H9 (cell line): ENCODE measurements at regions not wholly inside any gene's neighbourhood (a gene's known extent, or its start where the extent isn't known, plus 50 kb on each side); places are given as distances from the start of the nearest gene placed in this dataset.

Experiments used
- DNase-seq: peaks from one replicate; pipeline ENCODE4 v3.0.0-alpha.2; 2017
- H2AFZ ChIP-seq: one replicate; pipeline ENCODE4 v1.6.1; 2013; ENCODE audit warnings: mild to moderate bottlenecking, low read length, control low read depth, moderate library complexity
- H2AK5ac ChIP-seq: 2 replicates; pipeline ENCODE4 v1.6.1; 2013; ENCODE audit warnings: low read length, control low read depth, mixed read lengths; ENCODE audit not compliant: insufficient read length
- H2BK120ac ChIP-seq: one replicate; pipeline ENCODE4 v1.6.1; 2013; ENCODE audit warnings: low read depth, mild to moderate bottlenecking, low read length, control low read depth, inconsistent platforms; ENCODE audit not compliant: poor library complexity, severe bottlenecking
- H2BK12ac ChIP-seq: 2 replicates; pipeline ENCODE4 v1.6.1; 2013; ENCODE audit warnings: low read length, control low read depth, mixed read lengths, low read depth; ENCODE audit not compliant: insufficient read length
- H2BK15ac ChIP-seq: 2 replicates; pipeline ENCODE4 v1.6.1; 2013; ENCODE audit warnings: low read depth, low read length, control low read depth
- H2BK20ac ChIP-seq: one replicate; pipeline ENCODE4 v1.6.1; 2013; ENCODE audit warnings: low read depth, mild to moderate bottlenecking, low read length, control low read depth, inconsistent platforms; ENCODE audit not compliant: poor library complexity, severe bottlenecking
- H2BK5ac ChIP-seq: 2 replicates; pipeline ENCODE4 v1.6.1; 2013; ENCODE audit warnings: low read length, control low read depth, mixed read lengths; ENCODE audit not compliant: insufficient read length
- H3K14ac ChIP-seq: 2 replicates; pipeline ENCODE4 v1.6.1; 2013; ENCODE audit warnings: low read length, control low read depth; ENCODE audit not compliant: insufficient read depth
- H3K18ac ChIP-seq: 2 replicates; pipeline ENCODE4 v1.6.1; 2013; ENCODE audit warnings: low read depth, mild to moderate bottlenecking, mixed read lengths, low read length, control low read depth; ENCODE audit not compliant: insufficient read length
- H3K23ac ChIP-seq: 2 replicates; pipeline ENCODE4 v1.6.1; 2013; ENCODE audit warnings: low read length, control low read depth, mixed read lengths, low read depth; ENCODE audit not compliant: insufficient read length
- H3K23me2 ChIP-seq: 2 replicates; pipeline ENCODE4 v1.6.1; 2013; ENCODE audit warnings: low read depth, mild to moderate bottlenecking, mixed read lengths, low read length, control low read depth; ENCODE audit not compliant: insufficient read length, poor library complexity, severe bottlenecking
- H3K27ac ChIP-seq: 2 replicates; pipeline ENCODE4 v1.5.1; 2013; ENCODE audit warnings: low read length, control low read depth, mixed read lengths, low read depth; ENCODE audit not compliant: insufficient read length
- H3K27me3 ChIP-seq: 2 replicates; pipeline ENCODE4 v1.6.1; 2013; ENCODE audit warnings: low read length, control low read depth, inconsistent platforms; ENCODE audit not compliant: insufficient read depth
- H3K4ac ChIP-seq: 2 replicates; pipeline ENCODE4 v1.6.1; 2013; ENCODE audit warnings: low read depth, mild to moderate bottlenecking, control low read depth, inconsistent platforms, low read length, moderate library complexity
- H3K4me1 ChIP-seq: 2 replicates; pipeline ENCODE4 v1.6.1; 2013; ENCODE audit warnings: low read length, control low read depth, inconsistent platforms; ENCODE audit not compliant: insufficient read depth
- H3K4me2 ChIP-seq: 2 replicates; pipeline ENCODE4 v1.6.1; 2013; ENCODE audit warnings: low read length, control low read depth, mixed read lengths; ENCODE audit not compliant: insufficient read length, insufficient read depth
- H3K56ac ChIP-seq: 2 replicates; pipeline ENCODE4 v1.6.1; 2013; ENCODE audit warnings: low read depth, mild to moderate bottlenecking, mixed read lengths, low read length, control low read depth; ENCODE audit not compliant: insufficient read length
- H3K79me1 ChIP-seq: 2 replicates; pipeline ENCODE4 v1.6.1; 2013; ENCODE audit warnings: low read depth, mild to moderate bottlenecking, moderate library complexity, low read length, control low read depth, inconsistent platforms; ENCODE audit not compliant: insufficient read depth, poor library complexity, severe bottlenecking
- H3K79me2 ChIP-seq: 2 replicates; pipeline ENCODE4 v1.6.1; 2013; ENCODE audit warnings: low read length, control low read depth, inconsistent platforms; ENCODE audit not compliant: insufficient read depth
- H3K9ac ChIP-seq: 2 replicates; pipeline ENCODE4 v1.6.1; 2013; ENCODE audit warnings: low read length, control low read depth, mixed read lengths; ENCODE audit not compliant: insufficient read length; ENCODE audit errors: extremely low read depth
- H3K9me3 ChIP-seq: one replicate; pipeline ENCODE4 v1.6.1; 2013; ENCODE audit warnings: low read depth, low read length, inconsistent platforms; ENCODE audit not compliant: control insufficient read depth
- H3T11ph ChIP-seq: one replicate; pipeline ENCODE4 v1.6.1; 2013; ENCODE audit warnings: mild to moderate bottlenecking, low read length, control low read depth, inconsistent platforms
- H4K20me1 ChIP-seq: one replicate; pipeline ENCODE4 v1.6.1; 2013; ENCODE audit not compliant: control insufficient read depth, insufficient read length, insufficient read depth
- H4K5ac ChIP-seq: 2 replicates; pipeline ENCODE4 v1.6.1; 2013; ENCODE audit warnings: low read depth, mild to moderate bottlenecking, mixed read lengths, low read length, control low read depth; ENCODE audit not compliant: insufficient read length
- H4K8ac ChIP-seq: replicated peaks from 2 replicates; pipeline ENCODE4 v1.6.1; 2013; ENCODE audit warnings: low read length, control low read depth, mixed read lengths, low read depth; ENCODE audit not compliant: insufficient read length
- H4K91ac ChIP-seq: 2 replicates; pipeline ENCODE4 v1.6.1; 2013; ENCODE audit warnings: low read depth, mild to moderate bottlenecking, moderate library complexity, mixed read lengths, low read length, control low read depth; ENCODE audit not compliant: insufficient read length
- H3K27ac Mint-ChIP-seq, 3 experiments: 2 replicates in 2 of 3; 3 replicates in 1 of 3; pipeline ENCODE4 v1.8.0; 2020 to 2021; ENCODE audit warnings: mixed read lengths in 3 of 3, mild to moderate bottlenecking in 1 of 3, moderate library complexity in 1 of 3
- H3K27me3 Mint-ChIP-seq: 2 replicates; pipeline ENCODE4 v1.8.0; 2021; ENCODE audit warnings: low read depth, mild to moderate bottlenecking, moderate library complexity, mixed read lengths
- H3K36me3 Mint-ChIP-seq, 3 experiments: 2 replicates in 2 of 3; 3 replicates in 1 of 3; pipeline ENCODE4 v1.8.0; 2020 to 2021; ENCODE audit warnings: low read depth in 3 of 3, mixed read lengths in 3 of 3; ENCODE audit not compliant: insufficient read depth in 1 of 3
- H3K4me1 Mint-ChIP-seq, 2 experiments: 2 replicates each; pipeline ENCODE4 v1.8.0; 2020; ENCODE audit warnings: mixed read lengths in 2 of 2
- H3K4me3 Mint-ChIP-seq, 2 experiments: 2 replicates in 1 of 2; 3 replicates in 1 of 2; pipeline ENCODE4 v1.8.0; 2020 to 2021; ENCODE audit warnings: mild to moderate bottlenecking in 2 of 2, mixed read lengths in 2 of 2, moderate library complexity in 1 of 2
- H3K9me3 Mint-ChIP-seq, 2 experiments: 2 replicates in 1 of 2; 3 replicates in 1 of 2; pipeline ENCODE4 v1.8.0; 2020; ENCODE audit warnings: mild to moderate bottlenecking in 2 of 2, mixed read lengths in 2 of 2, moderate library complexity in 1 of 2
- CTCF ChIP-seq: fragments of 200-600 bp; sonication (generic); conservative IDR thresholded peaks from 3 replicates; pipeline ENCODE4 v1.8.0; 2021; ENCODE audit warnings: antibody characterized with exemption, mild to moderate bottlenecking
- WGBS: extraction: QIAGEN DNeasy Blood & Tissue Kit; methylation state at CpG from one replicate; pipeline ENCODE4 v1.1.7; 2013; ENCODE audit warnings: missing lambda C conversion rate, low lambda C conversion rate, mixed read lengths; ENCODE audit not compliant: insufficient read length; ENCODE audit errors: extremely low coverage; 5-methylcytosine and 5-hydroxymethylcytosine counted together

GRCh38 chr14:34373191-34373590 is 88.8 kb downstream of the SPTSSA start:
- Histone ChIP-seq H3K56ac (no peak overlapping the region), H3K79me1 (no peaks in the 10 kb centered on the region), H3K27ac (no peak overlapping the region), H3K9me3 (no peaks in the 10 kb centered on the region), H3K23me2 (no peaks in the 10 kb centered on the region), H3K18ac (no peak overlapping the region), H4K5ac (no peak overlapping the region), H2BK120ac (no peak overlapping the region), H3K27me3 (no peaks in the 10 kb centered on the region), H3K23ac (no peak overlapping the region), H2BK15ac (no peak overlapping the region), H4K91ac (no peak overlapping the region), H2BK5ac (no peak overlapping the region), H3K4ac (no peak overlapping the region), H3K4me1 (no peaks in the 10 kb centered on the region), H3T11ph (no peak overlapping the region), H3K79me2 (no peaks in the 10 kb centered on the region), H4K8ac (no peak overlapping the region), H2AFZ (no peak overlapping the region), H2AK5ac (no peak overlapping the region), H2BK12ac (no peak overlapping the region), H3K14ac (no peak overlapping the region), H2BK20ac (no peak overlapping the region), H4K20me1 (no peaks in the 10 kb centered on the region), H3K4me2 (no peak overlapping the region), H3K9ac (no peak overlapping the region)
- WGBS = no CpG with 5 or more reads among the region's 2 CpGs
- no peaks in the 10 kb centered on the region for H3K9me3 Mint-ChIP-seq
- DNase-seq = no peak
- H3K4me1 Mint-ChIP-seq = 0 out of 4 replicates have a peak, but pooled peaks cover 0 to 3% of the 10 kb centered on the region in 2 experiments
- H3K27ac Mint-ChIP-seq = no peak overlapping the region
- no peaks in the 10 kb centered on the region for H3K36me3 Mint-ChIP-seq
- no peaks in the 10 kb centered on the region for H3K27me3 Mint-ChIP-seq
- no peak overlapping the region for H3K4me3 Mint-ChIP-seq
- no peak for TF ChIP-seq CTCF
